Stimulated activated naive CD8-positive, alpha-beta T cell treated with anti-CD3 and anti-CD28 coated beads, Interleukin-15, amount 100 ng/mL, for 72 hours (primary cell): ENCODE measurements at regions not wholly inside any gene's neighbourhood (a gene's known extent, or its start where the extent isn't known, plus 50 kb on each side); places are given as distances from the start of the nearest gene placed in this dataset.

ENCODE experiments used
- ATAC-seq: fragments of 150-1000 bp; cut with Tn5 transposase; 2 replicates; pipeline ENCODE4 v1.10.0; 2021; ENCODE audit warnings: mild to moderate bottlenecking, moderate library complexity
- DNase-seq, 2 donors: peaks; one replicate each; pipeline ENCODE4 v3.0.0; 2021 to 2022
- H3K27ac Mint-ChIP-seq, 2 donors: one replicate each; pipeline ENCODE4 v1.8.0; 2022; ENCODE audit warnings: mild to moderate bottlenecking in 2 of 2, mixed read lengths in 2 of 2, moderate library complexity in 2 of 2
- H3K27me3 Mint-ChIP-seq: one replicate; pipeline ENCODE4 v1.8.0; 2022; ENCODE audit warnings: mixed read lengths
- H3K4me1 Mint-ChIP-seq: one replicate; pipeline ENCODE4 v1.8.0; 2022; ENCODE audit warnings: mild to moderate bottlenecking, mixed read lengths
- H3K4me3 Mint-ChIP-seq, 2 donors: one replicate each; pipeline ENCODE4 v1.8.0; 2022; ENCODE audit warnings: mild to moderate bottlenecking in 2 of 2, mixed read lengths in 2 of 2, moderate library complexity in 1 of 2
- H3K9me3 Mint-ChIP-seq, 2 donors: one replicate each; pipeline ENCODE4 v1.8.0; 2022; ENCODE audit warnings: mixed read lengths in 2 of 2

- DNase-seq (peak; percentile 52 to 58), ATAC-seq (peak; percentile 64)
- peaks cover 56% of the 10 kb centered on the region for H3K27me3 Mint-ChIP-seq
- H3K9me3 Mint-ChIP-seq, result no peaks in the 10 kb centered on the region
- H3K4me1 Mint-ChIP-seq, result peaks cover 49% of the 10 kb centered on the region
- H3K27ac Mint-ChIP-seq, result peak overlapping the region in 1 of 2 donors; percentile 1
- peak overlapping the region; percentile 27 to 45 for H3K4me3 Mint-ChIP-seq
Measured at GRCh38 chr5:159458217-159458711, 128.0 kb upstream of the IL12B start.

GRCh38 chr5:159459132-159459627 lies 128.9 kb upstream of the IL12B start:
- ATAC-seq (no peak), DNase-seq (no peak)
- H3K4me1 Mint-ChIP-seq, result peaks cover 49% of the 10 kb centered on the region
- no peak overlapping the region for H3K27ac Mint-ChIP-seq
- peak overlapping the region in 1 of 2 donors; percentile 36 for H3K4me3 Mint-ChIP-seq
- H3K9me3 Mint-ChIP-seq, result no peaks in the 10 kb centered on the region
- peaks cover 48% of the 10 kb centered on the region for H3K27me3 Mint-ChIP-seq

- Mint-ChIP-seq H3K4me1 (peaks cover 49% of the 10 kb centered on the region), H3K9me3 (no peaks in the 10 kb centered on the region), H3K27ac (no peak overlapping the region), H3K4me3 (peak overlapping the region in 1 of 2 donors; percentile 33), H3K27me3 (peaks cover 39% of the 10 kb centered on the region)
- DNase-seq, result no peak
- ATAC-seq, result peak; percentile 30
Measured at GRCh38 chr5:159459951-159460538, 129.8 kb upstream of the IL12B start.

GRCh38 chr5:159463590-159464321 lies 133.5 kb upstream of the IL12B start:
- DNase-seq (no peak), ATAC-seq (no peak)
- H3K9me3 Mint-ChIP-seq, result no peaks in the 10 kb centered on the region
- no peak overlapping the region for H3K4me3 Mint-ChIP-seq
- H3K27me3 Mint-ChIP-seq, result peaks cover 32% of the 10 kb centered on the region
- no peak overlapping the region for H3K27ac Mint-ChIP-seq
- peaks cover 33% of the 10 kb centered on the region for H3K4me1 Mint-ChIP-seq

- H3K4me3 Mint-ChIP-seq, result no peak overlapping the region
- no peak for ATAC-seq
- H3K27ac Mint-ChIP-seq, result no peak overlapping the region
- H3K27me3 Mint-ChIP-seq, result peaks cover 31% of the 10 kb centered on the region
- no peak for DNase-seq
- peaks cover 30% of the 10 kb centered on the region for H3K4me1 Mint-ChIP-seq
- H3K9me3 Mint-ChIP-seq, result no peaks in the 10 kb centered on the region
Measured at GRCh38 chr5:159465604-159466003, 135.3 kb upstream of the IL12B start.

GRCh38 chr5:159467666-159468065 lies 137.4 kb upstream of the IL12B start:
- Mint-ChIP-seq H3K27me3 (peaks cover 27% of the 10 kb centered on the region), H3K4me1 (peaks cover 30% of the 10 kb centered on the region), H3K9me3 (no peaks in the 10 kb centered on the region), H3K4me3 (no peak overlapping the region), H3K27ac (no peak overlapping the region)
- DNase-seq, result no peak
- no peak for ATAC-seq

- H3K4me1 Mint-ChIP-seq, result peaks cover 30% of the 10 kb centered on the region
- ATAC-seq (peak; percentile 64), DNase-seq (no peak)
- H3K27me3 Mint-ChIP-seq, result peaks cover 20% of the 10 kb centered on the region
- H3K4me3 Mint-ChIP-seq, result no peak overlapping the region
- no peak overlapping the region for H3K27ac Mint-ChIP-seq
- H3K9me3 Mint-ChIP-seq, result peaks cover 7 to 8% of the 10 kb centered on the region in 2 donors
Measured at GRCh38 chr5:159469496-159470372, 139.4 kb upstream of the IL12B start.

- Mint-ChIP-seq H3K27me3 (peaks cover 26% of the 10 kb centered on the region), H3K4me1 (peaks cover 21% of the 10 kb centered on the region), H3K4me3 (no peak overlapping the region), H3K27ac (no peak overlapping the region), H3K9me3 (peaks cover 23 to 29% of the 10 kb centered on the region in 2 donors)
- ATAC-seq, result no peak
- DNase-seq, result no peak
Measured at GRCh38 chr5:159471904-159472303, 141.6 kb upstream of the IL12B start.

GRCh38 chr5:159475026-159475425 lies 144.7 kb upstream of the IL12B start:
- H3K4me3 Mint-ChIP-seq, result no peak overlapping the region
- H3K4me1 Mint-ChIP-seq, result peaks cover 12% of the 10 kb centered on the region
- H3K9me3 Mint-ChIP-seq, result peaks cover 23 to 35% of the 10 kb centered on the region in 2 donors
- no peak for ATAC-seq
- DNase-seq, result no peak
- no peak overlapping the region for H3K27ac Mint-ChIP-seq
- peaks cover 14% of the 10 kb centered on the region for H3K27me3 Mint-ChIP-seq

- no peak overlapping the region for H3K4me3 Mint-ChIP-seq
- H3K4me1 Mint-ChIP-seq, result peaks cover 11% of the 10 kb centered on the region
- ATAC-seq (no peak), DNase-seq (no peak)
- H3K9me3 Mint-ChIP-seq, result peaks cover 23 to 34% of the 10 kb centered on the region in 2 donors
- H3K27me3 Mint-ChIP-seq, result peaks cover 18% of the 10 kb centered on the region
- H3K27ac Mint-ChIP-seq, result no peak overlapping the region
Measured at GRCh38 chr5:159478950-159479349, 148.7 kb upstream of the IL12B start.

GRCh38 chr5:159480849-159481248 lies 150.6 kb upstream of the IL12B start:
- Mint-ChIP-seq H3K9me3 (peaks cover 12 to 16% of the 10 kb centered on the region in 2 donors), H3K27ac (no peak overlapping the region), H3K27me3 (peaks cover 25% of the 10 kb centered on the region), H3K4me1 (peaks cover 11% of the 10 kb centered on the region), H3K4me3 (no peak overlapping the region)
- DNase-seq, result no peak
- no peak for ATAC-seq

- peaks cover 11% of the 10 kb centered on the region for H3K4me1 Mint-ChIP-seq
- H3K9me3 Mint-ChIP-seq, result peaks cover 5 to 7% of the 10 kb centered on the region in 2 donors
- H3K4me3 Mint-ChIP-seq, result no peak overlapping the region
- ATAC-seq (no peak), DNase-seq (no peak)
- H3K27me3 Mint-ChIP-seq, result peaks cover 19% of the 10 kb centered on the region
- no peak overlapping the region for H3K27ac Mint-ChIP-seq
Measured at GRCh38 chr5:159481751-159482150, 151.5 kb upstream of the IL12B start.

- Mint-ChIP-seq H3K9me3 (peaks cover 0 to 5% of the 10 kb centered on the region in 2 donors), H3K27me3 (peaks cover 19% of the 10 kb centered on the region), H3K27ac (no peak overlapping the region), H3K4me1 (no peaks in the 10 kb centered on the region), H3K4me3 (no peak overlapping the region)
- DNase-seq, result no peak
- no peak for ATAC-seq
Measured at GRCh38 chr5:159486836-159487235, 156.5 kb upstream of the IL12B start.

GRCh38 chr5:159488516-159488915 lies 158.2 kb upstream of the IL12B start:
- Mint-ChIP-seq H3K9me3 (peaks cover 0 to 5% of the 10 kb centered on the region in 2 donors), H3K27me3 (peaks cover 7% of the 10 kb centered on the region), H3K4me3 (no peak overlapping the region), H3K27ac (no peak overlapping the region), H3K4me1 (no peaks in the 10 kb centered on the region)
- no peak for ATAC-seq
- no peak for DNase-seq

- Mint-ChIP-seq H3K27ac (no peak overlapping the region), H3K27me3 (peaks cover under 1% of the 10 kb centered on the region), H3K9me3 (peaks cover 0 to 4% of the 10 kb centered on the region in 2 donors), H3K4me3 (no peak overlapping the region), H3K4me1 (no peaks in the 10 kb centered on the region)
- no peak for ATAC-seq
- no peak for DNase-seq
Measured at GRCh38 chr5:159489779-159490178, 159.5 kb upstream of the IL12B start.
